B cell (primary cell): ENCODE measurements at regions not wholly inside any gene's neighbourhood (a gene's known extent, or its start where the extent isn't known, plus 50 kb on each side); places are given as distances from the start of the nearest gene placed in this dataset.

Source experiments
- ATAC-seq: fragments of 200-7000 bp; cut with Tn5 transposase; one replicate; pipeline ENCODE4 v1.10.0; 2021; ENCODE audit warnings: low read depth, mild to moderate bottlenecking, moderate number of reproducible peaks, moderate library complexity
- CTCF ChIA-PET: fragments of 350-600 bp; sonication (Branson Sonifier 250); formaldehyde crosslinking; loops from one replicate; lab custom pipeline; 2021; ENCODE audit warnings: antibody characterized with exemption, inconsistent platforms; lab: Charles Lee
- POLR2A ChIA-PET: fragments of 350-600 bp; sonication (Branson Sonifier 250); formaldehyde crosslinking; loops from one replicate; lab custom pipeline; 2021; ENCODE audit warnings: antibody characterized with exemption; lab: Charles Lee
- DNase-seq: peaks from one replicate; pipeline ENCODE4 v3.0.0; 2013
- H2AFZ ChIP-seq: 2 replicates; pipeline ENCODE4 v1.6.1; 2012; ENCODE audit warnings: mild to moderate bottlenecking, low read depth, low read length; ENCODE audit not compliant: insufficient read depth, poor library complexity, severe bottlenecking
- H3K27ac ChIP-seq, 2 donors: 1 replicate in 1 of 2; 2 replicates in 1 of 2; pipeline ENCODE4 v1.5.1; 2012 to 2013; ENCODE audit warnings: low read length in 2 of 2, mild to moderate bottlenecking in 2 of 2, moderate library complexity in 1 of 2
- H3K27me3 ChIP-seq, 4 experiments: fragments of 200-600 bp in 1 of 4; sonication (generic) in 1 of 4; replicated peaks in 1 of 4; 1 replicate in 2 of 4; 2 replicates in 2 of 4; pipeline versions ENCODE4 v1.6.1 to v1.7.0; 2013 to 2016; ENCODE audit warnings: low read length in 3 of 4, mild to moderate bottlenecking in 2 of 4, mixed read lengths in 1 of 4, moderate library complexity in 1 of 4; ENCODE audit not compliant: insufficient read depth in 4 of 4, control insufficient read depth in 3 of 4; ENCODE audit errors: control extremely low read depth in 1 of 4
- H3K36me3 ChIP-seq, 2 experiments: replicated peaks in 1 of 2; 1 replicate in 1 of 2; 2 replicates in 1 of 2; pipeline versions ENCODE4 v1.6.1 to v1.7.1; 2013; ENCODE audit warnings: low read length in 1 of 2; ENCODE audit not compliant: insufficient read depth in 2 of 2, control insufficient read depth in 1 of 2; ENCODE audit errors: control extremely low read depth in 1 of 2, extremely low read depth in 1 of 2
- H3K4me1 ChIP-seq, 2 donors: fragments of 200-600 bp in 1 of 2; sonication (generic) in 1 of 2; 1 replicate in 1 of 2; 2 replicates in 1 of 2; pipeline versions ENCODE4 v1.5.1 to v1.6.1; 2013 to 2017; ENCODE audit warnings: low read length in 2 of 2; ENCODE audit not compliant: control insufficient read depth in 2 of 2, insufficient read depth in 2 of 2
- H3K4me2 ChIP-seq: replicated peaks from 2 replicates; pipeline ENCODE3; 2012; ENCODE audit warnings: mild to moderate bottlenecking, low read depth, low read length; ENCODE audit not compliant: poor library complexity, severe bottlenecking
- H3K4me3 ChIP-seq, 5 experiments: fragments of 200-600 bp in 1 of 5; sonication (generic) in 1 of 5; 1 replicate in 3 of 5; 2 replicates in 2 of 5; pipeline versions ENCODE4 v1.5.1 to v1.7.0; 2011 to 2016; ENCODE audit warnings: low read length in 4 of 5, mild to moderate bottlenecking in 4 of 5, low read depth in 2 of 5, control low read depth in 1 of 5, moderate library complexity in 1 of 5; ENCODE audit not compliant: insufficient read depth in 1 of 5; ENCODE audit errors: control extremely low read depth in 1 of 5, extremely low read depth in 1 of 5
- H3K79me2 ChIP-seq: fragments of 200-600 bp; sonication (generic); one replicate; pipeline ENCODE4 v1.6.0; 2016; ENCODE audit warnings: low read length; ENCODE audit not compliant: control insufficient read depth, insufficient read depth
- H3K9ac ChIP-seq: fragments of 200-600 bp; sonication (generic); 2 replicates; pipeline ENCODE4 v1.6.1; 2017; ENCODE audit warnings: mild to moderate bottlenecking, low read length, moderate library complexity
- H3K9me3 ChIP-seq, 3 donors: one replicate each; pipeline versions ENCODE4 v1.6.1 to v1.7.1; 2013; ENCODE audit warnings: low read length in 2 of 3; ENCODE audit not compliant: control insufficient read depth in 2 of 3, insufficient read depth in 1 of 3; ENCODE audit errors: control extremely low read depth in 1 of 3
- H4K20me1 ChIP-seq: 2 replicates; pipeline ENCODE4 v1.6.0; 2012; ENCODE audit warnings: mild to moderate bottlenecking, low read length; ENCODE audit not compliant: insufficient read depth, control insufficient read depth, poor library complexity, severe bottlenecking
- H3K27ac Mint-ChIP-seq: one replicate; pipeline ENCODE4 v1.8.0; 2021; ENCODE audit warnings: mixed read lengths
- H3K27me3 Mint-ChIP-seq: one replicate; pipeline ENCODE4 v1.8.0; 2021; ENCODE audit warnings: mixed read lengths
- H3K4me1 Mint-ChIP-seq: one replicate; pipeline ENCODE4 v1.8.0; 2021; ENCODE audit warnings: mixed read lengths
- H3K4me3 Mint-ChIP-seq: one replicate; pipeline ENCODE4 v1.8.0; 2021; ENCODE audit warnings: mixed read lengths
- H3K9me3 Mint-ChIP-seq: one replicate; pipeline ENCODE4 v1.8.0; 2022; ENCODE audit warnings: mixed read lengths; ENCODE audit not compliant: insufficient read depth
- CTCF ChIP-seq: fragments of 200-600 bp; IDR thresholded peaks from one replicate; pipeline ENCODE4 v1.8.0; 2022; ENCODE audit warnings: antibody characterized with exemption, mild to moderate bottlenecking
- EZH2 ChIP-seq: IDR thresholded peaks from 2 replicates; pipeline ENCODE4 v1.6.1; 2012; ENCODE audit warnings: borderline replicate concordance, low read depth, mild to moderate bottlenecking, moderate library complexity, low read length; ENCODE audit not compliant: insufficient read depth, poor library complexity, severe bottlenecking
- WGBS: methylation state at CpG from one replicate; pipeline ENCODE4 v1.1.5; 2013; ENCODE audit warnings: missing lambda C conversion rate; ENCODE audit not compliant: insufficient coverage; 5-methylcytosine and 5-hydroxymethylcytosine counted together
- intact Hi-C: fragments of 100-400 bp; cut with micrococcal nuclease; formaldehyde crosslinking; loops from one replicate; pipeline ENCODE4 v1.10.0; 2022

DNA sequence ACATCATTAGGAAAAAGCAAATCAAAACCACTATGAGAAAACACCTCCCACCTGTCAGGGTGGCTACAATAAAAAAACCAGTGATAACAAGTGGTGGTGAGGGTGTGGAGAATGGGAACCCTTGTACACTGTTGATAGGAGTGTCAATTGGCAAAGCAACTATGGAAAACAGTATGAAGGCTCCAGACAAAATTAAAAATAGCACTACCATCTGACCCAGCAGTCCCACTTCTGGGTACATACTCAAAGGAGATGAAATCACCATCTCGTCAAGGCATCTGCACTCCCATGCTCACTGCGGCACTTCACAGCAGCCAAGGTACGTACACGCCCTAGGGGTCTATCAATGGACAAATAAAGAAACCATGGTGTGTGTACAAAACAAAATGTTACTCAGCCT, 715.1 kb downstream of the UQCRFS1 start:
- CTCF ChIA-PET = no interaction called here
- H3K4me2 ChIP-seq = no peak overlapping the region
- WGBS = 96% methylated on average over 4 of the region's 4 CpGs

GRCh38 chr19:28497137-28497536, 715.8 kb downstream of the UQCRFS1 start:
- Mint-ChIP-seq H3K4me3 (no peak overlapping the region), H3K27ac (no peak overlapping the region), H3K4me1 (no peaks in the 10 kb centered on the region), H3K9me3 (no peaks in the 10 kb centered on the region), H3K27me3 (no peaks in the 10 kb centered on the region)
- WGBS = 81% methylated on average over 2 of the region's 5 CpGs
- no peak overlapping the region for H3K4me2 ChIP-seq
- ATAC-seq (no peak), DNase-seq (no peak)
- no peak overlapping the region for H3K9ac ChIP-seq
- no peaks in the 10 kb centered on the region for H3K27me3 ChIP-seq
- no peak for TF ChIP-seq EZH2
- no peak for TF ChIP-seq CTCF
- H3K4me3 ChIP-seq = no peak overlapping the region
- H3K36me3 ChIP-seq = no peaks in the 10 kb centered on the region
- H3K79me2 ChIP-seq = no peaks in the 10 kb centered on the region
- intact Hi-C loops = no loop called here
- H3K4me1 ChIP-seq = no peaks in the 10 kb centered on the region
- H3K27ac ChIP-seq = no peak overlapping the region
- H3K9me3 ChIP-seq = peaks cover 0 to 12% (median 0%) of the 10 kb centered on the region in 3 donors
- POLR2A ChIA-PET = no interaction called here
- CTCF ChIA-PET = no interaction called here
- no peaks in the 10 kb centered on the region for H4K20me1 ChIP-seq
- H2AFZ ChIP-seq = no peak overlapping the region

More for the DNA sequence above, 715.1 kb downstream of the UQCRFS1 start:
- no peak overlapping the region for H3K4me3 ChIP-seq
- H3K4me1 ChIP-seq = no peaks in the 10 kb centered on the region
- peaks cover 0 to 12% (median 0%) of the 10 kb centered on the region in 3 donors for H3K9me3 ChIP-seq
- H3K36me3 ChIP-seq = no peaks in the 10 kb centered on the region
- H3K27me3 Mint-ChIP-seq = no peaks in the 10 kb centered on the region
- POLR2A ChIA-PET = no interaction called here
- no peak overlapping the region for H2AFZ ChIP-seq
- H4K20me1 ChIP-seq = no peaks in the 10 kb centered on the region
- no peaks in the 10 kb centered on the region for H3K4me1 Mint-ChIP-seq
- no peak overlapping the region for H3K4me3 Mint-ChIP-seq
- DNase-seq (no peak), ATAC-seq (no peak)
- no peak overlapping the region for H3K27ac Mint-ChIP-seq
- no peaks in the 10 kb centered on the region for H3K27me3 ChIP-seq
- H3K9ac ChIP-seq = no peak overlapping the region
- H3K9me3 Mint-ChIP-seq = no peaks in the 10 kb centered on the region
- TF ChIP-seq CTCF (no peak), EZH2 (no peak)
- H3K27ac ChIP-seq = no peak overlapping the region
- no peaks in the 10 kb centered on the region for H3K79me2 ChIP-seq
- intact Hi-C loops = no loop called here
